ENCODE measurements at regions not wholly inside any gene's neighbourhood (a gene's known extent, or its start where the extent isn't known, plus 50 kb on each side); places are given as distances from the start of the nearest gene placed in this dataset.

DNA sequence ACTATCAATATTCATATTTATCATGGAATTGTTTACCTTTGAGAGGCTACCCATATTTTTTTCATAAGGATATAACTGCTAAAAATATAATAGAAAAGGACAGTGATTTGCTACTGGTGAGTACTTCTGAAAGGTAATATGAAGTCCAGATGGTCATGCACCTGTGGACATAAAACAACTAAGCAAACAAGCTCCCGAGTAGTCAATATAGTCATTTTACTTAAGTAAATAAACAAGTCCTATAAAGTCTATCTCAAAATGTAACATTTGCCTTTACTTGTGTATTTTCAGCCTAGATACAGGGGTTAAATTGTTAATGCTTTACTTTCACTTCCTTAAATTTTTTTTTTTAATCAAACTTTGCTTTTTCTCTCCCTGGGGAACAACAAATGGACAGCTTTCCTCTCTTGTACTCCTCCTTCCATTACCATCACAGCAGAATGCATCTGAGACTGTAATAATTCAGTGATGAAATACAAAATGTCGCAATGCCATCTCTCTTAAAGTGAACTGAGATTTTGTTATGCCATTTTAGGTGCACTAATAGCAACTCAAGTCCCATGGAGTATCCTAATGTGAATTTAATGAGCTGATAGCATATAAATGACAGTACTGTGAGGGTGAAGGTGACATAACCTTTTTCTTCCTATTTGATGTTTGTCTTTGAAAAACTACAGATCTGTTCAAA is 1325.4 kb upstream of the ZEB2 start:
- no peak for DNase-seq (ENCODE audit: low spot score)

DNA sequence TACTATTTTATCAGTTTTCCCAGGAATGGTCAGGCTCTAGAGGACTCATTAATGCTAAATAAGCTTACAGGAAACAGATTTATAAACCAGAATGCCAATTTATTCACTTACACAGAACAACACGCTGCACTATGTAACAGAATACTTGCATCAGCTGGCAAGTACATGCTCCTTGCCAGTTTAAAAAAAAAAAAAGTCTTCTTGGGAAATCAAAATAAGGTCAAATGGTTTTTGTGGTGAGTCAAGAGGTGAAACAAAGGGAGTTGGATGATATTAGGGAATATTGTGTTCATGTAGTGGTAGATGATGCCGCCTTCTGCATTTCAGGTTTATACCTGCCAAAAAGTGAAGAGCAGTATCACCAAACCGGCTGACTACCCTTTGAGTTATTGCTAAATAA is 1322.1 kb upstream of the ZEB2 start:
- DNase-seq (ENCODE audit: low spot score): no peak

DNA sequence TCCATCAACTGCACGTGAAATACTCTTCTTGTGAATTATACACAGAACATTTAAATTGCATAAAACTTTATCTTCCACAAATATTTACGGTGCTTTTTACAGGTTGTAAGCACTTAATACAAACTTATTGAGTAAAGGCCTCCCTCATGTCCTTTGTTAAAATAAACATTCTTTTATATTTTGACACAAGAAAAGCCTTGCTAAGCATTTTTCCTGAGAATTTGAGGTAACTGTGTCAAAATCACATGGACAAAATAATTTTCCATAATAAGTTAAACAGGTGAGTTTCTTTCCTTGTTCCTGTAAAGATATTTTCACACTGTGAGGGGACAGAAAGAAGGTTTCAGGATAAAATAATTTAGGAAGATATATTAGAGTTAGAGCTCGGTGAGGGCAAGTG is 1317.1 kb upstream of the ZEB2 start:
- DNase-seq (ENCODE audit: low spot score): no peak

DNA sequence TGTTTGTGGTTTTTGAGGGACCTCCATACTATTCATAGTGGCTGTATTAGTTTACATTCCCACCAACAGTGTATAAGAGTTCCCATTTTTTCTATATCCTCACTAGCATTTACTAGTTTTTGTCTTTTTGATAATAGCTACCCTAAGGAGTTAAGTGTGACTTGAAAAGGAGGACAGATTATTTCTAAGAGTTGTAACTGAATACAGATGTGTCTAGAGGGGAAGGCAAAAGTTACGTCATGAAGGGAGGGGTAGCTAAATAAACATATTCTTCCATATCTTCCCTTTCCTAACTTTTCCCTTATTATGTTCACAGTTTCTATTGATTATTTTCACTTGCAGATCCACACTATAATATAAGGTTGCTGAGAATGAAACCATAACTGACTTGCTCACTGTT is 1315.7 kb upstream of the ZEB2 start:
- no peak for DNase-seq (ENCODE audit: low spot score)

DNA sequence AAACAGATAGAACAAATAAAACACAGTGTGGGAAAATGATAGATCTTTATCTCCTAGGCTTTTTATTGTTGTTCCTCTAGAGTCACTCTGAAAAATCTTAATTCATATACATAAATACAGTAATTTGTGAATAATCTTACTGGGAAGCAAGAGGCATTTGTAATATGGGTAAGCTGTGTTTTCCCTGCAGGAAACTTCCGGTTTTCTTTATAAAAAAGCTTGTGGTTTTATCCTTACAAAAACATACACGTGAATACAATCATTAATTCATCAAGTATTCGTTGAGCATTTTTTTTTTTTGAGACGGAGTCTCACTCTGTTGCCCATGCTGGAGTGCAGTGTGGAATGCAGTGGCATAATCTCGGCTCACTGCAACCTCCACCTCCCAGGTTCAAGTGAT is 1312.8 kb upstream of the ZEB2 start:
- DNase-seq (ENCODE audit: low spot score): no peak

DNA sequence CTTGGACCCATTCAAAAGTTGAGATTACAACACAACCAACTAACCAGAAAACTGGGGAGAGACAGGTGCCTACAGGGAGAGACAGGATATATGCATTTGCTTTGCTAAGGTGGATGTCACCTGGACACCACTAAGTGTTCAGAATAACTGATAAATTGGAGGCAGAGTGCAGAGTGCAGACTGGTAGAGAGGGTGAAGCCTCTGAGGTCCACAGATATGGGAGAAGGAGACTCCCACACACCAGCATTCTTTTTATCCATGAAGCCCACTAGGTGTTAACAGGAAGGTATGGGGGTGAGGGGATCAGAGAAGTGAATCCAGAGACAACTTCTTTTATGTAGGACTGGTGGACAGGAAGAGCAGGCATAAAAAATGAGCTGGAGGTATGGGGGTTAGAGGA is 1310.0 kb upstream of the ZEB2 start:
- no peak for DNase-seq (ENCODE audit: low spot score)

DNA sequence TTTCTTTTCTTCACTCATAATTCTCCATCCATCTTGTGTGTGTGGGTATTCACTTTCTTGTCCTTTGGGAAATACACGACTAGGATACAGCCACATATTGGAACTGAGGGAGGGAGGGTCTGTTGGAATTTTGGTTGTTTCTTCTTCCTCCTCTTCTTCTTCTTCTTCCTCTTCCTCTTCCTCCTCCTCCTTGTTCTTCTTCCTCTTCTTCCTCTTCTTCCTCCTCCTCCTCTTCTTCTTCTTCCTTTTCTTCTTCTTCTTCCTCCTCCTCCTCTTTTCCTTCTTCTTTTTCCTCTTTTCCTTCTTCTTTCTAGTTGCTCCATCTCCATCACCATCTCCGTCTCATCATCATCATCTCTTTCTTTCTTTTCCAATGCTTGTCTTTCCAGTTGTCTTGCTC is 1307.3 kb upstream of the ZEB2 start:
- DNase-seq (ENCODE audit: low spot score): no peak

DNA sequence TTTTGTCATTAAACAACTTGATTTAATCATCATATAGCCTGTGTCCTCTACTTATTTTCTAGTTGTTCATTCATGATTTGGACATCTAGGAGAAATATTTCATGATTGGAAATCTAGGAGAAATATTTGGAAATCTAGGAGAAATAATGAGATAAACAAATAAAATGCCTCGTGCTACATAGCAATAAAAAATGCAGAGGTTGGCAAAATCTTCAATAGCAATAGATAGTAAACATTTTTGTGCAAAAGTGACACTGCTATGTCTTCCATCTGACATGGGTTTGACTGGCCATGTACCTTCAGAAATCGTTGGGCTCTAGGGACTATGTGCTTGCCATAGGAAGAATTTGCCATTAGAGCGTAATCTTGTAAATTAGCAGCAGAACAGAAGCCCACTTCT is 1304.5 kb upstream of the ZEB2 start:
- DNase-seq (ENCODE audit: low spot score): no peak

DNA sequence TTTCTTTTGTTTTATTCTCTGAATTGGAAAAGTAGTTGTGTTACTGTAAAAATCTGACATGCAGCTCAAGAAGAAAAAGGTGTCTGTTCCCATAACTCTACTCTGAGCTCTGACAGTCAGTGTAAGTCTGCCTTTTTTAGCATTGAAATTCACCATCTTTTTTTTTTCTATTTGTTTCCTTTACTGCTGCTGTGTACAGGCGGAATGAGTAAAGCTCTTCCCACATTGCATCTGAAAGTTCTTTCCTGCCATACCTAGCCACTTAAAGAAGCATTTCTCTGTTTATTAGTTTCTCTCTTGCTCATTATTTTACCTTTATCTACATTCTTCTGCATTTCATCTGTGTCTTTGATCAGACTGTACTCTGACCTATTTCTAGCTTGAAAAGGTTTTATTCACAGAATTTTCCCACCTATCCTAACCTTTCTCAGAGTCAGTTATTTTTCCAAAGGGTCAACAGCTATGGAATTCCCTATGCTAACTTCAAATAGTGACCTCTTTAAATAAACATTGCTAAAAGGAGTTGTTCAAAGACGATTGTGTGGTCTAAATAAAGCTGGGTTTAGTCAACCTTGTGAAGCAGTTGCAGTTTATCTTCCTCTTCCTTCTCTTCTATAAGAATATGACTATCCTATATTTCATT is 1303.1 kb upstream of the ZEB2 start:
- no peak for DNase-seq (ENCODE audit: low spot score)

DNA sequence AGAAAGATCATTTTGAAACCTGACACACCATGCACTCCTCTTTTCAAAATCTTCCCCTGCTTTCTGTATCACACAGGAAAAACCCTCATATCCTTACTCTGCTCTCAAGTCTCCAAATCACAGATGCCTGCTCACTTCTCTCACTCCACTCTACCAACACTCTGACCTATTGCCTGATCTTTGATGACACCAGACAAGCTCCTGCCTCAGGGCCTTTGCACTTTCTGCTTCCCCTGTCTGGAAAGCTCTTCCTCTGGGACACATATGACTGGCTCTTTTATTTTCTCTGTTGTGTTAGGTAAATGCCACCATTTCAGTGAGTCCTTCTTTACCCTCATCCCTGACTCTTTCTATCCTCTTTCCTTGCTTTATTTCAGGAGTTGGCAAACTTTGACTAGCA is 1300.7 kb upstream of the ZEB2 start:
- no peak for DNase-seq (ENCODE audit: low spot score)

DNA sequence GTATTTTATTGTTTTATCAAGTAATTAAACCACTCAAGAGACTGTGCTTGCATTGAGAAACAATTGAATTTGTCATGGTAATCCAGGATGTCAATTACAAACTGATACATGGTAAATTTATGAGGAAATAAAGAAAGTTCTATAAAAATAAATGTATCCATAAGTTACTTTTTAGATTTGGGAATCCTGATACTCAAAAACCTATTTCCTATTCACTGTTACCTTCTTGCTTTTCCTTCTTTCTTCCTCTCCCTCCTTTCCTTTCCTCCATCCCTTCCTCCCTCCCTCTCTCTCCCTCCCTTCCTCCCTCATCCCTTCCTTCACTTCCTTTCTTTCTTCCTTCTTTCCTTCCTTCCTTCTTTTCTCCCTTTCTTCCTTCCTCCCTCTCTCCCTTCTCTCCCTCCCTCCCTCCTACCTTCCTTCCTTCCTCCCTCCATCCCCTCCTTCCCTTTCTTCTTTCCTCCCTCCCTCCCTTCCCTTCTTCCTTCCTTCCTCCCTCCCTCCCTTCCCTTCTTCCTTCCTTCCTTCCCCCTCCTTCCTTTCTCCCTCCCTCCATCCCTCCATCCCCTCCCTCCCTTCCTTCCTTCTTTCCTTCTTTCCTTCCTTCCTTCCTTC is 1299.1 kb upstream of the ZEB2 start:
- DNase-seq (ENCODE audit: low spot score): no peak

DNA sequence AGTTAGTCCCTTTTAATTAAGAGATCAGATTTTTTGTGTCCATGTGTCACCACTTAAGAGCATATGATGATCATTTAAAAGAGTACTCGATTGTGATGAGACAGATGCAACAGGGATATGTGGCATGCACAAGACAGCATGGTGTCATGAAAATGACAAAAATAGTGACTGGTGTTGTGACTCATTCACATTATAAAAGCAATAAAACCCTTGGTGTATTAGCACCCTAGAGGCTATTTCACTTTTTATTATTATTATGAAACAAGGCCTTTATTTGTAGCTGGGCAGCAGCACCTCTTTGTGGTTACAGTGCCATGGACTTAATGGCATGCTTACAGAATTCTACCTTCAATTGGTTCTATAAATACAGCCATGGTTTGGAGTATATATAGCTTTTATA is 1296.0 kb upstream of the ZEB2 start:
- no peak for DNase-seq (ENCODE audit: low spot score)

DNA sequence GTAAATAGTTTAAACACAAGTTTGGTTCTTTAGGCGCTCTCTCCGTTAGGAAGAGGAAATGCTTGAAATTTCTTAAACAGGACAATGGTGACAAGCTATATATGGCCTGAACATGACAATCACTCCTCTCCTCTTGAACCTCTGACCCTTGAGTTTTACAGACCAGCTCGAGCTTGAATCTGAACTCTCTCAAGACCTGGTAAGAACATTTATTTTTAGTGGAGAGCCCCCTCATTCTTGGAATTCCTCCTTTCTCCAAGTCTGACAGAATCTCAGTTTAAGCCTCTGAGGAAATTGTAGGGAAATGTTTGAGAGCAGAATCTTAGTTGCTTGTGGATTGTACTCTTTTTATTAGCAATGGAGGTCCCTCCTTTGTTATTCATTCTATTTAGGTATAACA is 1293.6 kb upstream of the ZEB2 start:
- DNase-seq (ENCODE audit: low spot score): no peak

DNA sequence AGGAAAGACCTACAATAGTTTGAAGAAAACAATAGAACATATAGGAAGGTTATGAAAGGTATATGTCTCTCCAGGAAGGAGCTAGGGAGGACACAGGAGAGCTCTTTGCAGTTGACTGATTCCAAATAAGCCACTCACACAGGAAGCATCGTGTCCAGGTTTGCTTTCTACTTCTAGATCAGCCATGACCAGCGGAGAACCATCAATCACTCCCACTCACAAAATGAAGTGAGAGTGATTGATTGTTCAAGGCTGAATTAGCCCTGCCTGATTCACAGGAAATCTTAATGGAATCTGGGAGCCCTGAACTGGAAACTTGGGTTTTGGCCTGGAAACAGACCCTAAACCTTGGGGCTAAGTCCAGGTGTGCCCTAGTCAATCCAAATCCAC is 1292.2 kb upstream of the ZEB2 start:
- no peak for DNase-seq (ENCODE audit: low spot score)

DNA sequence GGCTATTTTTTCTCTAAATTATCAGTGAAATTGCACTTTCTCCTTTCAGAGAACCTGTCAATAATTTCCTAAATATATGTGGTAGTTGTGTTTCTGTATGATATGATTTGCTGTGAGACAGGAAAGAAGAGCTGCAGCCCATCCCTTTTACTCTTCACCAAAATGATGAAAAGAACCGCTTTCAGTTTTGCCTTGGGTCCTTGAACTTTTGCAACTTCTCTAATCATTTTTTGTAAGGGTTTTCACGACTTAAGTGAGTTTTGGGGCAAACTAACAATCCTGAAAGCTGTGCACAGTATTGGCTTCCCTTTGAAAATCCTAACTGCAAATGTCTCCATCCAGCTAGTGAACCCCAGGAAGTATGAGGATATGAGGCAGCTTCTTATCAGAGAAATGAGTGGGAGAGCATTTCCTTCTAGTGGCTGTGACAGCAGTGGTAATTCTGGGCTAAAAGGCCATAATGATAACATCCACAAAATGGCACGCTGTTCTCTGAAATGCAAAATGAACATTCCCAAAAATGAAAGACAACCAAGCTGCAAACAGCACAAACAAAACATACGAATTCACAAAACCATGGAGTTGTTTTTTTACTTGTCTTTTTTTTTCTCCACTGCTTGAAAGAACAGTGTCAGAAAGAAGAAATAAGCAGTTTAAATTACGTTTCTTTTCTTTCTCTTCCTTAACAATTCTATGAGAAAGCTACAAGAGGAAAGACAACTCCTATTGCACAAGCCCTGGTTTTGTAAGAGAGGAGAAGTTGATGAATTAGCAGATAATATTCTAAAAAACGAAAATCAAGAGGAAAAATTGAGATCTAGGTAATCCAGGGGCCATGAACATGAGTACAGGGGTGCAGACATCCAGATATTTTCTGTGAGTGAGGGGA is 1291.6 kb upstream of the ZEB2 start:
- DNase-seq (ENCODE audit: low spot score): no peak

DNA sequence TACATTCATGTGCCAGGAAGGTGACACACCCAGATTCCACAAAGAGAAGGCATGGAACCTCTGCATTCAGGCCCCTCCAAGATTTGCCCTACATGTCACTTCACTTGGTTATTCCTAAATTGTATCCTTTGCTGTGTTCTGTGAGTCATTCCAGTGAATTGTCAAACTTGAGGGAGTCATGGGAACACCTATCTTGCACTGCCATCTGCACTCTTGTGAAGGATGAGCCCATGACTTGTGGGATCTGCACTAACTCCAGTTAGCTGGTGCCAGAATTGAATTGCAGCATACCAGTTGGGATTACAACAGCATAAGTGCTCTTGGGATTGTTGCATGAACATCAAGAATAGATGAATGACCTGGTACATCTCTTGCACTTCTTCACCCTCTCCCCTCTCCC is 1288.0 kb upstream of the ZEB2 start:
- peak; percentile 11 for DNase-seq (ENCODE audit: low spot score)

DNA sequence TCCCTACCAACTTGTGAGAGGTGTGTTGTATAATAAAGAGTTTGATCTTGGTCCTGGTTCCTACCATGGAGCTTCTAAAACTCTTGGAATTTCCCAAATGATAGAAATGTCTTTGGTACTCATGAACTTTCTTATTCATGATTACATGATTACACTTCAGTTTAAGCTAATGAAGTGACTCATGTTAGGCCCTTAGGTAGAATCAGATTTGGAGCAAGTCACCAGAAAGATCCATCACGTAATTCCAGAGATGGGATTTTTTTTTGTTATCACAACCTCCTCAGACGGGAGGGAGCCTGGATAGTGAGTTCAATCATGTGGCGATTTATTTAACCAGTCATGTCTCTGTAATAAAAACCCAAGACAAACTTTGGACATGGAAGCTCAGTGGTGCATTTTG is 1287.6 kb upstream of the ZEB2 start:
- no peak for DNase-seq (ENCODE audit: low spot score)

DNA sequence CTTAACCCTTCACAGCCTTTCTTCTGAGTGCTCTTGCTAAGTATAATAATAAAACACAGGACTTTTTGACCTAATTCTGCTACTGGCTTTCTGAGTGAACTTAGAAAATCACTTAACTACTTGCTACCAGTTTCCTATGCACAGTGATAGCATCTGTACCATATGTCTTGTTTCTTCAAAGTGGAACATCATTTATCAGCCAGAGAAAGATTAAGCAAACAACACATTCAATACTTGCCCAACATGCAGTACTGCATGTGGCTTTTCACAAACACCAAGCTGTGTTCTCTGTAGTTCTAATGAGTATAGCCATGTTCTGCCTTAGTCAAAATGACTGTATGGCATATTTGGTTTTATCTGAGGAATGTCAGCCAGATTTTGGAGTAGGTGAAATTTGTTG is 1286.6 kb upstream of the ZEB2 start:
- DNase-seq (ENCODE audit: low spot score): no peak

DNA sequence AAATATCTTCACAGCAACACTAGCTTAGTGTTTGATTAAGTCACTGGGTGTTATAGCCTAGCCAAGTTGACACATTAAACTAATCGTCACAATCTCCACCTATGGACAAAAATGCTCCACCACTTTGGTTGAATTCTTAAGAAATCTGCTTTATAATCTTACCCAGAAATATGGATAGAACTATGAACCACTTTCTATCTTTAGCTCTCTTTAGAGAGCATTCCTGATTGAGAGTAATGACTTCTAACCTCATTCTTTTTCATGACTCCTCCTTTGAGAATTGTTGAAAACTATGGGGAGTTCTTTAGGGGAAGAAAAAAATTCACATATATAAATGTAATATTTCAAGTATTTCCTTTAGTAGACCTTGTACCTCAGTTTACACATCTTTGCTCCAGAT is 1282.2 kb upstream of the ZEB2 start:
- no peak for DNase-seq (ENCODE audit: low spot score)

DNA sequence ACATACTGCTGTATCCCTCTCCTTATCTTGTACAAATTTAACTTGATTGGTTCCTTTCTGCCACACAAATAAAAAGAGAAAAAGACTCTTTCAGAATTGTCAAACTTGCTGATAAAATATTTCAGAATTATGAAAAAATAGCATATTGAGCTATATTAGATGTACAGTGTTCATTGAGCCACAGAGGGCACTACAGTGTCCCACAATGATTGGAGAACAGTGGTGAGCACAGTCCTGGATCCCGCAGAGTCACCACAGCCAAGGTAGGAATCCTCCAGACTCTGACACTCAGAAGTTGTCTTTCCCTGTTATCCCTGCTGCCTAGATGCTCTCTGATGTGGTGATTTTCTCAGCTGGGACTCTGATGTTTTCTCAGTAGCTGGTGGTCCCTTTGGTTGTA is 1281.3 kb upstream of the ZEB2 start:
- DNase-seq (ENCODE audit: low spot score): no peak

DNA sequence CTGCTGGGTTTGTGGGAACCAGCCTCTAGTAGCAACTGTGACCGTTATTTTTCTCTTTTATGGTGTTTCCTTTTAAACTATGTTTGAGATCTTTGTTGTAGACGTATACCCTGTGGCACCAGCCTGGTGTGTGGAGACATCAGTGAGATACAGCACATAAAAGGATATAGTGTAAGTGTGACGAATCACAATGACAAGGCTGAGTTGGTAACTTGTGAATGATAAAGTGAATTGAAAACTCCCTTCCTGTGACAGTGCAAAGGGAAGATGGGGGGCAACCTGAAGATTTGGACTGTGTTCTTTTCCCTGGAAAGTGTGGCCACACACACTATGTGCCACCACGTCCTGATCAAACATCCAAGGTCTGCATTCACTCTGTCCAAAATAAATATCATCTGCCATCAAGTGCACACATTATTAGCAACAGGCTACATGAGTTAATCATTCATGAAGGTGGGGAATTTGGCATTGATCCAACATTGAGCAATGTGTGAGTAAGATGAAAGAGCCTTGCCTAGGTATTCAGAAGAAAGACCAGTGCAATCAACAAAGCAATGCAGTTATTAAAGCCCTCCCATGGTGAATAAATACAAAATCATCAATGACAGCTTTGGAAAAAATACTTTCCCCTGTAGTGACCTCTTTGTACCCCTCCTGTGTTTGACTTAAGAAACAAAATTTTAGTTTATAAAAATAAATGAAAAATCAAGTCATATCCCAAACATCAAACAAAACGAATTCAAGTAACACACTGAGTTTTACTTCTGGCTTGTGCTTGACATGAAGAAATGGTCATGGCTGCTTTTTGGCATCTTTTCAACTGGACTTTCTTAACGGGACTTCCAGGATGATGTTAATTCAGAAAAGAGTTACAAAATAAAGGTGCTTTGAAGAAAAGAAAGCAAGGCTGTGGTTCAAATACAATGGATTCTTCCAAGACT is 1280.5 kb upstream of the ZEB2 start:
- no peak for DNase-seq (ENCODE audit: low spot score)
